Mesenchymal stem cell (in vitro differentiated cells and primary cell): ENCODE measurements at regions not wholly inside any gene's neighbourhood (a gene's known extent, or its start where the extent isn't known, plus 50 kb on each side); places are given as distances from the start of the nearest gene placed in this dataset.

Source experiments
- DNase-seq: peaks from one replicate; pipeline ENCODE4 v3.0.0-alpha.2; 2013
- H2AFZ ChIP-seq: one replicate; pipeline ENCODE4 v1.6.1; 2013; ENCODE audit warnings: low read depth, mild to moderate bottlenecking, control low read depth, inconsistent platforms, low read length, moderate library complexity
- H2AK5ac ChIP-seq: 2 replicates; pipeline ENCODE4 v1.6.1; 2013; ENCODE audit warnings: low read length, moderate library complexity, mild to moderate bottlenecking, inconsistent platforms; ENCODE audit not compliant: severe bottlenecking
- H2BK120ac ChIP-seq: one replicate; pipeline ENCODE4 v1.6.1; 2013; ENCODE audit warnings: low read depth, mild to moderate bottlenecking, inconsistent platforms, low read length, moderate library complexity
- H2BK12ac ChIP-seq, 2 experiments: one replicate each; pipeline ENCODE4 v1.6.1; 2013; ENCODE audit warnings: inconsistent platforms in 2 of 2, low read length in 2 of 2, mild to moderate bottlenecking in 2 of 2, moderate library complexity in 2 of 2, control low read depth in 1 of 2
- H2BK15ac ChIP-seq: one replicate; pipeline ENCODE4 v1.6.1; 2013; ENCODE audit warnings: mild to moderate bottlenecking, low read depth, inconsistent platforms; ENCODE audit not compliant: poor library complexity, severe bottlenecking
- H2BK5ac ChIP-seq: 2 replicates; pipeline ENCODE4 v1.6.1; 2013; ENCODE audit warnings: low read depth, mild to moderate bottlenecking, low read length, control low read depth, inconsistent platforms; ENCODE audit not compliant: poor library complexity, severe bottlenecking
- H3K14ac ChIP-seq, 2 experiments: one replicate each; pipeline ENCODE4 v1.6.1; 2013; ENCODE audit warnings: inconsistent platforms in 2 of 2, low read length in 2 of 2, control low read depth in 1 of 2, mild to moderate bottlenecking in 1 of 2, moderate library complexity in 1 of 2
- H3K18ac ChIP-seq, 2 experiments: one replicate each; pipeline ENCODE4 v1.6.1; 2013; ENCODE audit warnings: inconsistent platforms in 2 of 2, low read length in 2 of 2, control low read depth in 1 of 2, low read depth in 1 of 2, mild to moderate bottlenecking in 1 of 2
- H3K23ac ChIP-seq, 2 experiments: one replicate each; pipeline ENCODE4 v1.6.1; 2013; ENCODE audit warnings: inconsistent platforms in 2 of 2, low read length in 2 of 2, mild to moderate bottlenecking in 2 of 2, moderate library complexity in 2 of 2, control low read depth in 1 of 2
- H3K27ac ChIP-seq: 2 replicates; pipeline ENCODE4 v1.5.1; 2013; ENCODE audit warnings: mild to moderate bottlenecking, moderate library complexity, low read length, control low read depth, inconsistent platforms; ENCODE audit not compliant: poor library complexity, severe bottlenecking
- H3K27me3 ChIP-seq, 2 experiments: 2 replicates each; pipeline versions ENCODE4 v1.6.1 to v1.7.0; 2013; ENCODE audit warnings: low read length in 2 of 2, mild to moderate bottlenecking in 2 of 2, moderate library complexity in 2 of 2, control low read depth in 1 of 2, inconsistent platforms in 1 of 2; ENCODE audit not compliant: control insufficient read depth in 1 of 2, insufficient read depth in 1 of 2
- H3K36me3 ChIP-seq, 2 experiments: 2 replicates each; pipeline versions ENCODE4 v1.6.1 to v1.7.0; 2013; ENCODE audit warnings: low read length in 2 of 2, control low read depth in 1 of 2, inconsistent platforms in 1 of 2, low read depth in 1 of 2, mild to moderate bottlenecking in 1 of 2; ENCODE audit not compliant: insufficient read depth in 2 of 2, control insufficient read depth in 1 of 2
- H3K4ac ChIP-seq, 2 experiments: one replicate each; pipeline ENCODE4 v1.6.1; 2013; ENCODE audit warnings: inconsistent platforms in 2 of 2, low read length in 2 of 2, mild to moderate bottlenecking in 2 of 2, moderate library complexity in 2 of 2, control low read depth in 1 of 2, low read depth in 1 of 2
- H3K4me1 ChIP-seq: 2 replicates; pipeline ENCODE4 v1.6.1; 2013; ENCODE audit warnings: low read depth, low read length, control low read depth; ENCODE audit not compliant: control insufficient read depth, insufficient read depth
- H3K4me2 ChIP-seq: 2 replicates; pipeline ENCODE4 v1.6.1; 2013; ENCODE audit warnings: low read length, mild to moderate bottlenecking, inconsistent platforms; ENCODE audit not compliant: poor library complexity, severe bottlenecking
- H3K4me3 ChIP-seq, 2 experiments: 2 replicates each; pipeline versions ENCODE4 v1.5.1 to v1.7.0; 2013; ENCODE audit warnings: low read length in 2 of 2, mild to moderate bottlenecking in 2 of 2, control low read depth in 1 of 2, low read depth in 1 of 2; ENCODE audit not compliant: insufficient read depth in 1 of 2
- H3K79me1 ChIP-seq: replicated peaks from 2 replicates; pipeline ENCODE4 v1.6.1; 2013; ENCODE audit warnings: mild to moderate bottlenecking, control low read depth, low read length, inconsistent platforms; ENCODE audit not compliant: poor library complexity, severe bottlenecking
- H3K9ac ChIP-seq: 2 replicates; pipeline ENCODE4 v1.7.0; 2013; ENCODE audit warnings: mild to moderate bottlenecking, low read length, moderate library complexity
- H3K9me3 ChIP-seq: 2 replicates; pipeline ENCODE4 v1.7.0; 2013; ENCODE audit warnings: mild to moderate bottlenecking, low read length; ENCODE audit not compliant: control insufficient read depth
- H4K8ac ChIP-seq: one replicate; pipeline ENCODE4 v1.6.1; 2013; ENCODE audit warnings: inconsistent platforms, mild to moderate bottlenecking, low read length, moderate library complexity
- H4K91ac ChIP-seq: one replicate; pipeline ENCODE4 v1.6.1; 2013; ENCODE audit warnings: mild to moderate bottlenecking, low read length, inconsistent platforms
- WGBS: methylation state at CpG from one replicate; pipeline ENCODE4 v1.1.7; 2013; ENCODE audit warnings: mixed read lengths; 5-methylcytosine and 5-hydroxymethylcytosine counted together

DNA sequence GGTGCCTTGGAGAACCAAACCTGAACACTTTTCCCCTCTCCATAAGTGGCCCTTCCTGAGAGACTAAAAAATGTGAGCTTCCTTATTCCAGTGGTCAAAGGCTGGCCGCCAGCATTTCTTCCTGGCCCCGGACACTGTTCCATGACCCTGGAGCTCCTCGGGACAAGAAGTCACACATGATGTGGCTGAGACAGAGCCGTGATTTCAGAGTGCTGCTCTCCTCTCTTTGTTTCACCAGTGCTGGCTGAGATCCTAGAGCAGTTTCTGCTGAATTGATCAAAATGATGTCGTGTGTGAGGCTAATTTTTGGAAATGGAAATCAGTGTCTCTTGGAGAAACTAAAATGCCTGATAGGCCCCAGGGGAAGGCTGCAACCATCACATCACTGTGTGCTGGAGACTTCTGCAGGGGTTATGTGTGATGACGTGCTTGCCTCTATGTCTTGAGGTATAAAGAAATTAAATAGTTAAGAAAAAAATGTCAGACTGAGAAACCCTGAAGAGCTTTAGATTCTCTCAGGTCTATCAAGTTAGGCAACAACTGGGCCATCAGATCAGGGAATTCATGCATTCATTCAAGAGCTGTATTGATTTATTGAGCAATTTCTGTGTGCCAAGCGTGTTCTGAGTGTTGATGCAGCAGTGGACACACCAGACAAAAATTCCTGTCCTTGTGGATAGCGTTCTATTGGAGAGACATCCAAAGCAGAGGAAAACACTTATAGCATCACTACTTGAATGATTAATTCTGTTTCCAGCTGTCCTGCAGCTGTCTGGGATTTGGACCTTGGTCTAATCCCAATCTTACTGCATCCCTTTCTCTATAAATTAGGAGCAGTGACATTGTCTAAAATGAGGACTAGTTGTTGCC is 72.7 kb upstream of the CCN6 start:
- Histone ChIP-seq H2BK120ac (no peak overlapping the region), H3K27ac (no peak overlapping the region), H3K4me1 (no peaks in the 10 kb centered on the region), H3K36me3 (no peaks in the 10 kb centered on the region), H3K9ac (peak overlapping the region; percentile 70), H2AFZ (no peak overlapping the region), H4K8ac (no peak overlapping the region), H3K4me2 (no peak overlapping the region), H3K9me3 (no peaks in the 10 kb centered on the region), H2BK12ac (peak overlapping the region in 1 of 2 experiments; percentile 67), H3K27me3 (no peaks in the 10 kb centered on the region), H3K18ac (no peak overlapping the region), H2BK15ac (no peak overlapping the region), H3K14ac (no peak overlapping the region), H2BK5ac (no peak overlapping the region), H4K91ac (no peak overlapping the region), H3K79me1 (no peaks in the 10 kb centered on the region), H3K4ac (no peak overlapping the region), H3K4me3 (peak overlapping the region in 1 of 2 experiments; percentile 7), H3K23ac (no peak overlapping the region), H2AK5ac (peak overlapping the region; percentile 55)
- 85% methylated on average over 8 of the region's 8 CpGs for WGBS
- DNase-seq, result no peak

GRCh38 chr6:111982681-111983080 is 71.2 kb upstream of the CCN6 start:
- Histone ChIP-seq H2AFZ (no peak overlapping the region), H4K8ac (no peak overlapping the region)

GRCh38 chr6:111983193-111983592 is 70.7 kb upstream of the CCN6 start:
- no peak overlapping the region for H3K4me3 ChIP-seq
- H2BK15ac ChIP-seq, result no peak overlapping the region
- WGBS, result 100% methylated on average over 3 of the region's 3 CpGs

More at GRCh38 chr6:111982681-111983080, 71.2 kb upstream of the CCN6 start:
- Histone ChIP-seq H3K4ac (no peak overlapping the region), H3K9ac (no peak overlapping the region), H3K36me3 (no peaks in the 10 kb centered on the region), H2AK5ac (no peak overlapping the region), H4K91ac (no peak overlapping the region), H3K4me3 (no peak overlapping the region), H2BK15ac (peak overlapping the region; percentile 36), H2BK120ac (no peak overlapping the region), H3K18ac (no peak overlapping the region), H3K27ac (no peak overlapping the region), H3K4me1 (no peaks in the 10 kb centered on the region), H3K23ac (no peak overlapping the region), H3K9me3 (no peaks in the 10 kb centered on the region), H3K79me1 (no peaks in the 10 kb centered on the region), H2BK5ac (no peak overlapping the region), H3K14ac (no peak overlapping the region), H3K27me3 (no peaks in the 10 kb centered on the region), H2BK12ac (no peak overlapping the region), H3K4me2 (no peak overlapping the region)
- 100% methylated on average over 1 of the region's 1 CpG for WGBS
- DNase-seq, result no peak

GRCh38 chr6:111984081-111984480 is 69.8 kb upstream of the CCN6 start:
- Histone ChIP-seq H2BK15ac (no peak overlapping the region), H3K9ac (no peak overlapping the region), H3K4me2 (no peak overlapping the region), H3K4me1 (no peaks in the 10 kb centered on the region), H4K8ac (no peak overlapping the region), H3K18ac (no peak overlapping the region), H3K27ac (no peak overlapping the region), H2AFZ (no peak overlapping the region), H3K9me3 (no peaks in the 10 kb centered on the region), H3K14ac (no peak overlapping the region), H3K36me3 (no peaks in the 10 kb centered on the region), H3K4ac (no peak overlapping the region), H2BK5ac (no peak overlapping the region), H3K27me3 (no peaks in the 10 kb centered on the region), H3K23ac (no peak overlapping the region), H2BK12ac (peak overlapping the region in 1 of 2 experiments; percentile 55), H2BK120ac (no peak overlapping the region), H4K91ac (no peak overlapping the region), H3K4me3 (no peak overlapping the region), H3K79me1 (no peaks in the 10 kb centered on the region), H2AK5ac (peak overlapping the region; percentile 13)
- 83% methylated on average over 2 of the region's 4 CpGs for WGBS
- DNase-seq, result no peak

More at GRCh38 chr6:111983193-111983592, 70.7 kb upstream of the CCN6 start:
- no peaks in the 10 kb centered on the region for H3K9me3 ChIP-seq
- H3K14ac ChIP-seq, result no peak overlapping the region
- H3K27me3 ChIP-seq, result no peaks in the 10 kb centered on the region
- H2BK5ac ChIP-seq, result no peak overlapping the region
- H2AK5ac ChIP-seq, result no peak overlapping the region
- no peaks in the 10 kb centered on the region for H3K36me3 ChIP-seq
- no peak overlapping the region for H3K23ac ChIP-seq
- no peak overlapping the region for H2AFZ ChIP-seq
- no peak overlapping the region for H3K9ac ChIP-seq
- DNase-seq, result no peak
- H3K18ac ChIP-seq, result no peak overlapping the region
- no peak overlapping the region for H2BK12ac ChIP-seq
- H3K4me2 ChIP-seq, result no peak overlapping the region
- no peaks in the 10 kb centered on the region for H3K4me1 ChIP-seq
- peak overlapping the region; percentile 18 for H4K91ac ChIP-seq
- H3K4ac ChIP-seq, result no peak overlapping the region
- no peak overlapping the region for H3K27ac ChIP-seq
- H2BK120ac ChIP-seq, result no peak overlapping the region
- H4K8ac ChIP-seq, result peak overlapping the region; percentile 40
- no peaks in the 10 kb centered on the region for H3K79me1 ChIP-seq
